ENCODE measurements at regions not wholly inside any gene's neighbourhood (a gene's known extent, or its start where the extent isn't known, plus 50 kb on each side); places are given as distances from the start of the nearest gene placed in this dataset.

GRCh38 chr14:54332490-54332889 lies 64.3 kb upstream of the CDKN3 start:
- Mint-ChIP-seq H3K27me3 (peaks cover 19% of the 10 kb centered on the region), H3K4me1 (no peaks in the 10 kb centered on the region), H3K27ac (no peak overlapping the region), H3K36me3 (ENCODE audit: low read depth) (no peaks in the 10 kb centered on the region), H3K4me3 (no peak overlapping the region), H3K9me3 (no peaks in the 10 kb centered on the region)
- intact Hi-C loops (cut with micrococcal nuclease) = no loop called here
- no peak for DNase-seq

- Mint-ChIP-seq H3K4me1 (no peaks in the 10 kb centered on the region), H3K27me3 (peaks cover 25% of the 10 kb centered on the region)
- intact Hi-C loops (cut with micrococcal nuclease) = no loop called here
Observed at GRCh38 chr14:54333511-54333910, 63.3 kb upstream of the CDKN3 start.

GRCh38 chr14:54335569-54336155 lies 61.1 kb upstream of the CDKN3 start:
- intact Hi-C loops (cut with micrococcal nuclease) = no loop called here
- Mint-ChIP-seq H3K9me3 (no peaks in the 10 kb centered on the region), H3K4me1 (no peaks in the 10 kb centered on the region), H3K4me3 (no peak overlapping the region), H3K27ac (no peak overlapping the region), H3K36me3 (ENCODE audit: low read depth) (no peaks in the 10 kb centered on the region), H3K27me3 (peaks cover 25% of the 10 kb centered on the region)
- no peak for DNase-seq

More at GRCh38 chr14:54333511-54333910, 63.3 kb upstream of the CDKN3 start:
- H3K9me3 Mint-ChIP-seq = no peaks in the 10 kb centered on the region
- H3K27ac Mint-ChIP-seq = no peak overlapping the region
- H3K36me3 Mint-ChIP-seq (ENCODE audit: low read depth) = no peaks in the 10 kb centered on the region
- no peak for DNase-seq
- no peak overlapping the region for H3K4me3 Mint-ChIP-seq

- Mint-ChIP-seq H3K9me3 (no peaks in the 10 kb centered on the region), H3K4me1 (no peaks in the 10 kb centered on the region), H3K27me3 (peaks cover 24% of the 10 kb centered on the region), H3K36me3 (ENCODE audit: low read depth) (no peaks in the 10 kb centered on the region), H3K27ac (no peak overlapping the region), H3K4me3 (no peak overlapping the region)
- intact Hi-C loops (cut with micrococcal nuclease) = no loop called here
- DNase-seq = no peak
Observed at GRCh38 chr14:54337314-54337713, 59.5 kb upstream of the CDKN3 start.

- intact Hi-C loops (cut with micrococcal nuclease) = no loop called here
- Mint-ChIP-seq H3K27ac (no peak overlapping the region), H3K9me3 (no peaks in the 10 kb centered on the region), H3K36me3 (ENCODE audit: low read depth) (no peaks in the 10 kb centered on the region), H3K4me1 (no peaks in the 10 kb centered on the region), H3K4me3 (no peak overlapping the region), H3K27me3 (peaks cover 17% of the 10 kb centered on the region)
- DNase-seq = no peak
Observed at GRCh38 chr14:54338696-54339317, 58.0 kb upstream of the CDKN3 start.

- intact Hi-C loops (cut with micrococcal nuclease) = loop anchor here (10.0 kb wide), 1 partner anchor 165 kb away; no protein-coding TSS in a partner anchor
- Mint-ChIP-seq H3K36me3 (ENCODE audit: low read depth) (no peaks in the 10 kb centered on the region), H3K9me3 (no peaks in the 10 kb centered on the region), H3K27me3 (peaks cover 17% of the 10 kb centered on the region), H3K4me1 (no peaks in the 10 kb centered on the region), H3K27ac (no peak overlapping the region), H3K4me3 (no peak overlapping the region)
- DNase-seq = no peak
Observed at GRCh38 chr14:54339771-54340170, 57.0 kb upstream of the CDKN3 start.

- intact Hi-C loops (cut with micrococcal nuclease) = loop anchor here (10.0 kb wide), 1 partner anchor 168 kb away; no protein-coding TSS in a partner anchor
- Mint-ChIP-seq H3K36me3 (ENCODE audit: low read depth) (no peaks in the 10 kb centered on the region), H3K27ac (no peak overlapping the region), H3K27me3 (peaks cover 14% of the 10 kb centered on the region), H3K4me1 (no peaks in the 10 kb centered on the region), H3K4me3 (no peak overlapping the region), H3K9me3 (no peaks in the 10 kb centered on the region)
- no peak for DNase-seq
Observed at GRCh38 chr14:54342806-54343205, 54.0 kb upstream of the CDKN3 start.

- Mint-ChIP-seq H3K36me3 (ENCODE audit: low read depth) (no peaks in the 10 kb centered on the region), H3K4me1 (no peaks in the 10 kb centered on the region), H3K27me3 (peaks cover 10% of the 10 kb centered on the region), H3K9me3 (no peaks in the 10 kb centered on the region), H3K27ac (no peak overlapping the region), H3K4me3 (no peak overlapping the region)
- intact Hi-C loops (cut with micrococcal nuclease) = loop anchor here (10.0 kb wide), 1 partner anchor 169 kb away; no protein-coding TSS in a partner anchor
- no peak for DNase-seq
Observed at GRCh38 chr14:54343272-54344121, 53.3 kb upstream of the CDKN3 start.

GRCh38 chr14:54344445-54344844 lies 52.4 kb upstream of the CDKN3 start:
- no peak for DNase-seq
- H3K27ac Mint-ChIP-seq = no peak overlapping the region
- no peaks in the 10 kb centered on the region for H3K9me3 Mint-ChIP-seq
- peaks cover 2% of the 10 kb centered on the region for H3K4me1 Mint-ChIP-seq
- intact Hi-C loops (cut with micrococcal nuclease) = loop anchor here (10.0 kb wide), 1 partner anchor 170 kb away; no protein-coding TSS in a partner anchor
- H3K4me3 Mint-ChIP-seq = no peak overlapping the region
- no peaks in the 10 kb centered on the region for H3K36me3 Mint-ChIP-seq (ENCODE audit: low read depth)
- peaks cover 15% of the 10 kb centered on the region for H3K27me3 Mint-ChIP-seq

GRCh38 chr14:54346257-54346656 lies 50.5 kb upstream of the CDKN3 start:
- intact Hi-C loops (cut with micrococcal nuclease) = loop anchor here (5.0 to 10.0 kb wide), 3 partner anchors 171 to 1049 kb away; no protein-coding TSS in a partner anchor
- Mint-ChIP-seq H3K27me3 (peaks cover 20% of the 10 kb centered on the region), H3K36me3 (ENCODE audit: low read depth) (no peaks in the 10 kb centered on the region), H3K4me1 (peaks cover 2% of the 10 kb centered on the region), H3K9me3 (no peaks in the 10 kb centered on the region), H3K4me3 (no peak overlapping the region), H3K27ac (no peak overlapping the region)
- DNase-seq = no peak
